Fibroblast of mammary gland (primary cell): ENCODE measurements at regions not wholly inside any gene's neighbourhood (a gene's known extent, or its start where the extent isn't known, plus 50 kb on each side); places are given as distances from the start of the nearest gene placed in this dataset.

Source experiments
- DNase-seq: peaks from one replicate; pipeline ENCODE4 v3.0.0-alpha.2; 2010; ENCODE audit warnings: low read depth
- H3K4me3 ChIP-seq: 2 replicates; pipeline ENCODE4 v1.5.1; 2011; ENCODE audit warnings: low read depth, mild to moderate bottlenecking, low read length, moderate library complexity; ENCODE audit not compliant: control insufficient read depth
- TF ChIP-seq, protein P1 (sequence below): conservative IDR thresholded peaks from 2 replicates; pipeline ENCODE4 v1.5.1; 2011; ENCODE audit warnings: low read depth, low read length, inconsistent platforms; ENCODE audit not compliant: control insufficient read depth, insufficient read depth

- H3K4me3 ChIP-seq, result no peak overlapping the region
- no peak for DNase-seq
- TF ChIP-seq, protein P1, sequence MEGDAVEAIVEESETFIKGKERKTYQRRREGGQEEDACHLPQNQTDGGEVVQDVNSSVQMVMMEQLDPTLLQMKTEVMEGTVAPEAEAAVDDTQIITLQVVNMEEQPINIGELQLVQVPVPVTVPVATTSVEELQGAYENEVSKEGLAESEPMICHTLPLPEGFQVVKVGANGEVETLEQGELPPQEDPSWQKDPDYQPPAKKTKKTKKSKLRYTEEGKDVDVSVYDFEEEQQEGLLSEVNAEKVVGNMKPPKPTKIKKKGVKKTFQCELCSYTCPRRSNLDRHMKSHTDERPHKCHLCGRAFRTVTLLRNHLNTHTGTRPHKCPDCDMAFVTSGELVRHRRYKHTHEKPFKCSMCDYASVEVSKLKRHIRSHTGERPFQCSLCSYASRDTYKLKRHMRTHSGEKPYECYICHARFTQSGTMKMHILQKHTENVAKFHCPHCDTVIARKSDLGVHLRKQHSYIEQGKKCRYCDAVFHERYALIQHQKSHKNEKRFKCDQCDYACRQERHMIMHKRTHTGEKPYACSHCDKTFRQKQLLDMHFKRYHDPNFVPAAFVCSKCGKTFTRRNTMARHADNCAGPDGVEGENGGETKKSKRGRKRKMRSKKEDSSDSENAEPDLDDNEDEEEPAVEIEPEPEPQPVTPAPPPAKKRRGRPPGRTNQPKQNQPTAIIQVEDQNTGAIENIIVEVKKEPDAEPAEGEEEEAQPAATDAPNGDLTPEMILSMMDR, result no peak
Measured at GRCh38 chr1:22340873-22341272, 110.8 kb upstream of the ZBTB40 start.

DNA sequence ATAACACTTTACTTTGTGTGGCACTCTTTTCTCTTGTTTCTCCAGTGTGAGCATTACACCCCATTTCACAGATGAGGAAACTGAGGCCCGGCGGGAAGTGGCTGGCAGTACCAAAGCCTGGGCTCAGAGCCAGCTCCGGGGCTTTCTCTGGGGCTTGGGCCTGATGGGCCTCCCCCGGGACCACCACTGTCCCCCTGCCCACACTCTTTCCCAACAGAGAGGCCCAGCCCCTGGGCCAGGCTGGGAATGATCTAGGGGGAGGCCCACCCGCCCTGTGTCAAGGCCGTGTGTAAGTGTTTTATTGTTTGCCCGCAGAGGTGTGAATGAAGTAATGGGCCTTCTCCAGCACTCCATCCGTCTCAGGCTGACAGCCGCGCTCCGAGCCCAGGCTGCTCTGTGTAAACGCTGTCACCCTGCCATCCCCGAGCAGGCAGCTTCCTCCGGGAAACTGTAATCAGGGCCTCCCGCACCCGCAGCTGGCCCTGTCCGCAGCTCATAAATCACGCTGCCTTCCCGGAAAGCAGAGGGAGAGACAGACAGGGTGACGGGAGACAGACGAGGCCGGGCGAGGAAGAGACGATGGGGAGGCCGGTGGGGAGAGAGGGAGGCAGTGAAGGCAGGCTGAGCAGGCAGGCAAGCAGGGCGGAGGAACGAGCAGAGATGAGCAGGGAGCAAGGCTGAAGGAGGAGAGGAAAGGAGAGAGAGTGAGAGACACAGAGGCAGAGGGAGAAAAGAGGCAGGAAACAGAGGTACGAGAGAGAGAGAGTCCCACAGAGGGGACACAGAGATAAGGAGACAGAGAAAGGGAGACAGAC is 109.7 kb upstream of the ZBTB40 start:
- TF ChIP-seq, protein P1, result no peak
- no peak overlapping the region for H3K4me3 ChIP-seq
- peak; percentile 27 for DNase-seq

GRCh38 chr1:22342734-22343191 is 108.9 kb upstream of the ZBTB40 start:
- DNase-seq, result no peak
- TF ChIP-seq, protein P1, result no peak
- H3K4me3 ChIP-seq, result no peak overlapping the region

- DNase-seq, result no peak
- TF ChIP-seq, protein P1, result no peak
Measured at GRCh38 chr1:22343456-22344328, 108.0 kb upstream of the ZBTB40 start.

DNA sequence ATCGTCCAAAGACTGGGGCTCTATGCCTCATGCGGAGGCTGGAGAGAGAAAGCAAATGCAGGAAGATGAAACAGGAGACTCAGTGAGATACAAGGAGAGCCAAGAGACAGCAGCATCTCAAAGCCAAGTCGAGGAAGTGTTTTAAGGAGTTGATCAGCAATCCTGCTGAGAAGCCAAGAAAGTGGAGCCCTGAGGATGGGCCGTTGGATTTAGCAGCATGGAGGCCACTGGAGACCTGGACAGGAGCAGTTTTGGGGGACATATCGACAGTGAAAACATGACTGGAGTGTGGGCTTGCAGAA is 107.4 kb upstream of the ZBTB40 start:
- TF ChIP-seq, protein P1, result no peak
- DNase-seq, result no peak
- no peak overlapping the region for H3K4me3 ChIP-seq

More at GRCh38 chr1:22343456-22344328, 108.0 kb upstream of the ZBTB40 start:
- no peak overlapping the region for H3K4me3 ChIP-seq

- no peak overlapping the region for H3K4me3 ChIP-seq
- DNase-seq, result no peak
- TF ChIP-seq, protein P1, result no peak
Measured at GRCh38 chr1:22344851-22345560, 106.6 kb upstream of the ZBTB40 start.
